ENCODE measurements at regions not wholly inside any gene's neighbourhood (a gene's known extent, or its start where the extent isn't known, plus 50 kb on each side); places are given as distances from the start of the nearest gene placed in this dataset.

DNA sequence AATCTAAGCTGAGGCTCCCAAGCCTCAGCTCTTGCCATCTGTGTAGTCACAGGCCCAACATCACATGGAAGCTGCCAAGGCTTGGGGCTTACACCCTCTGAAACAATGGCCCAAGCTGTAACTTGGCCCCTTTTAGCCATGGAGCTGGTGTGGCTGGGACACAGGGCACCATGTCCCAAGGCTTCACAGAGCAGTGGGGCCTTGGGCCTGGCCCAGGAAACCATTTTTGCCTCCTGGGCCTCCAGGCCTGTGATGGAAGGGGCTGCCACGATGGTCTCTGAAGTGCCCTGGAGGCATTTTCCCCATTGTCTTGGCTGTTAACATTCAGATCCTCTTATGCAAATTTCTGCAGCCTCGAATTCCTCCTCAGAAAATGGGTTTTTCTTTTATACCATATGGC is 952.3 kb upstream of the GOT2 start:
- H3K4me3 ChIP-seq (replicated peaks in 1 of 3), result no peak overlapping the region
- no peak overlapping the region for H3K27ac ChIP-seq
- H3K27me3 ChIP-seq, result no peaks in the 10 kb centered on the region
- intact Hi-C loops (cut with DNase I), result no loop called here
- DNase-seq, result no peak
- no peak for TF ChIP-seq POLR2A (IDR thresholded peaks at IDR 0.05)
- TF ChIP-seq, protein P1, sequence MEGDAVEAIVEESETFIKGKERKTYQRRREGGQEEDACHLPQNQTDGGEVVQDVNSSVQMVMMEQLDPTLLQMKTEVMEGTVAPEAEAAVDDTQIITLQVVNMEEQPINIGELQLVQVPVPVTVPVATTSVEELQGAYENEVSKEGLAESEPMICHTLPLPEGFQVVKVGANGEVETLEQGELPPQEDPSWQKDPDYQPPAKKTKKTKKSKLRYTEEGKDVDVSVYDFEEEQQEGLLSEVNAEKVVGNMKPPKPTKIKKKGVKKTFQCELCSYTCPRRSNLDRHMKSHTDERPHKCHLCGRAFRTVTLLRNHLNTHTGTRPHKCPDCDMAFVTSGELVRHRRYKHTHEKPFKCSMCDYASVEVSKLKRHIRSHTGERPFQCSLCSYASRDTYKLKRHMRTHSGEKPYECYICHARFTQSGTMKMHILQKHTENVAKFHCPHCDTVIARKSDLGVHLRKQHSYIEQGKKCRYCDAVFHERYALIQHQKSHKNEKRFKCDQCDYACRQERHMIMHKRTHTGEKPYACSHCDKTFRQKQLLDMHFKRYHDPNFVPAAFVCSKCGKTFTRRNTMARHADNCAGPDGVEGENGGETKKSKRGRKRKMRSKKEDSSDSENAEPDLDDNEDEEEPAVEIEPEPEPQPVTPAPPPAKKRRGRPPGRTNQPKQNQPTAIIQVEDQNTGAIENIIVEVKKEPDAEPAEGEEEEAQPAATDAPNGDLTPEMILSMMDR (IDR thresholded peaks at IDR 0.05), result no peak
- H3K9me3 ChIP-seq, result no peaks in the 10 kb centered on the region
- no peaks in the 10 kb centered on the region for H3K4me1 ChIP-seq
- no peaks in the 10 kb centered on the region for H3K36me3 ChIP-seq
- 70 to 74% methylated on average over 2 of the region's 2 CpGs for WGBS, 2 donors

DNA sequence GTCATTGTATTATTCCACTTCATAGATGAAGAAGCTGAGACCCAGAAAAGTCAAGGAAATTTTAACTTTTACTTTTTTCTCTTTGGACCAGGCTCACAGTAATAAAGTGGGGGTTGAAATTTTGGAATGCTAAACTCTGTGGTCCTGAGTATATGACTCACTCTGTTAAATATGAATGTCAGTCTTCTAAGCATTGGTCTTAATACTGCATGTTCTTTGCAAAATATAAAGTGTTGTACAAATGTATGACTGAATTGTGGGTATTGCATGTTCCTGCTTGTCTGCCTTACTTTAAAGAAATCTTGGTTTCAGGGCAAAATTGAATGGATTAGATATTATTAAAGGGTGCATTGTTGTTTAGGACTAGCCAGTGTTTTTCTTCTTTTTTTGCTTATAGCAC is 950.8 kb upstream of the GOT2 start:
- TF ChIP-seq, protein P1 (IDR thresholded peaks at IDR 0.05), result no peak
- TF ChIP-seq POLR2A (IDR thresholded peaks at IDR 0.05), result no peak
- Histone ChIP-seq H3K27me3 (no peaks in the 10 kb centered on the region), H3K9me3 (no peaks in the 10 kb centered on the region), H3K36me3 (no peaks in the 10 kb centered on the region), H3K4me3 (replicated peaks in 1 of 3) (no peak overlapping the region), H3K27ac (no peak overlapping the region), H3K4me1 (no peaks in the 10 kb centered on the region)
- intact Hi-C loops (cut with DNase I), result no loop called here
- no peak for DNase-seq

DNA sequence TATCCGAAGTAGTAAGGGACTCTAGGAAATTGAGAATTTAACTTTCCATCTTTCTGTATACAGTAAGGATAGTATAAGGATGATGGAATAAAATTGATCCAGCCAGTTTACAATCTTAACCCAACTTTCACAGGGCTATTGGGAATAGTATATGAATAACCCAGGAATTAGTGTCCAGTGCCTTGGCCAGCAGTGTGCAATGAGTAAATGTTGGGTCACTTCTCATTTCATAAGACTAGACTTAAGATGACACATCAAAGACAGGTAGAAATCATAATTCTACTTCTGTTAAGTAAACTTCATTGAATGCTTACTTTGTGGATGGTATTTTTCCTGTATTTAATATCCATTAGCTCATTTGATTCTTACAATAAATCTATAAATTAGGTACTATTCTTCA is 949.6 kb upstream of the GOT2 start:
- DNase-seq, result no peak
- intact Hi-C loops (cut with DNase I), result no loop called here
- no peaks in the 10 kb centered on the region for H3K27me3 ChIP-seq
- no peak for TF ChIP-seq POLR2A (IDR thresholded peaks at IDR 0.05)
- TF ChIP-seq, protein P1 (IDR thresholded peaks at IDR 0.05), result no peak
- H3K27ac ChIP-seq, result no peak overlapping the region
- H3K9me3 ChIP-seq, result no peaks in the 10 kb centered on the region
- no peak overlapping the region for H3K4me3 ChIP-seq (replicated peaks in 1 of 3)
- WGBS, 2 donors, result 69 to 71% methylated on average over 1 of the region's 1 CpG
- H3K36me3 ChIP-seq, result no peaks in the 10 kb centered on the region
- no peaks in the 10 kb centered on the region for H3K4me1 ChIP-seq

DNA sequence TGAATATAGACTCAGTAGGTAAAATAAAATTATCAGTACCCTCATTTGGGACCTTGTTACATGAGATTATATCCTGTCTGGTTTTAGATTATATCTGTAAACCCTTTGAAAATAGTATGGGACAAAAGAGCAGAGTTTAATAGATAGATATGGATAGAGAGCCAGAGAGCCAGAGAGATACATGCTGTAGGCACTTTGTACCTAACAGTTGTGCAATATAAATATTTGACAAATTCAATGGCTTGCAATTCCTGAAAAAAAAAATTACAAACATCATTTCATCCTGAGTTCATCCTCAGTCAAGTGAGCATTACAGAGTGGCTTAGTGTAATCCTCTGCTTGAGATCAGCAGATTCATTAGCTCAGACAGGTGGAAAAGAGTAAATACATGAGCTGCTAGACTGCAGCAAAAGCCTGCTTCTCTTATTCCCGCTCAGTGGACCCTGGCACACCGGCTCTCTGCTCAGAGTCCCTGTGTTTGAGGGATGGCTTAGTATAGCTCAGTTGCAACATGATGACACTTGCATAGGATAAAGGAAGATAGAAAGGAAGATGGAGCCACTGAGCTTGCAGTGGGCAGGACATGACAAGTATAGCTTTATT is 931.6 kb upstream of the GOT2 start:
- Histone ChIP-seq H3K36me3 (no peaks in the 10 kb centered on the region), H3K4me1 (no peaks in the 10 kb centered on the region), H3K9me3 (no peaks in the 10 kb centered on the region), H3K27ac (no peak overlapping the region), H3K4me3 (replicated peaks in 1 of 3) (no peak overlapping the region), H3K27me3 (no peaks in the 10 kb centered on the region)
- 53 to 54% methylated on average over 2 of the region's 2 CpGs for WGBS, 2 donors
- no peak for DNase-seq
- TF ChIP-seq, protein P1 (IDR thresholded peaks at IDR 0.05), result no peak
- TF ChIP-seq POLR2A (IDR thresholded peaks at IDR 0.05), result no peak
- intact Hi-C loops (cut with DNase I), result no loop called here

DNA sequence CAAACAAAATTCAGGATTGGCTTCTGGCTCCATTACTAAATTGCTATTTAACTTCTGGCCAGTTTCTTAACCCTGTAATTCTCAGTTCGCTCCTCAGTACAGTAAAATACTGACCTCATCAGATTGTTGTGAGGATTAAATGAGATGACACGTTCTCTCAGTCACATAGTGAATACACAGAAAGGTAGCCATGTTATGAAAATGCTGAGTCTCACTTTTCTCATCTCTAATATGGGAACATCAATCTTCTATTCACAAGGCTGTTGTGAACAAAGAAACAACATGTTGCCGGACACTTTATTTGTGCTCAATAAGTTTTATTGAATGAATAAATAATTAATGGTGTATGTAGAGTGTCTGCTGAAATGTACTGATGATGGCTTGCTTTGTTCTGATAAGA is 924.5 kb upstream of the GOT2 start:
- DNase-seq, result no peak
- no peaks in the 10 kb centered on the region for H3K4me1 ChIP-seq
- no peaks in the 10 kb centered on the region for H3K9me3 ChIP-seq
- no peak overlapping the region for H3K27ac ChIP-seq
- 76 to 81% methylated on average over 3 of the region's 3 CpGs for WGBS, 2 donors
- H3K36me3 ChIP-seq, result no peaks in the 10 kb centered on the region
- intact Hi-C loops (cut with DNase I), result no loop called here
- TF ChIP-seq POLR2A (IDR thresholded peaks at IDR 0.05), result no peak
- TF ChIP-seq, protein P1 (IDR thresholded peaks at IDR 0.05), result no peak
- no peaks in the 10 kb centered on the region for H3K27me3 ChIP-seq
- no peak overlapping the region for H3K4me3 ChIP-seq (replicated peaks in 1 of 3)
